Heart right ventricle (tissue), 16 donors: ENCODE measurements at regions not wholly inside any gene's neighbourhood (a gene's known extent, or its start where the extent isn't known, plus 50 kb on each side); places are given as distances from the start of the nearest gene placed in this dataset.
"Not testable (repeated sequence)": the region's sequence is repeated elsewhere in the genome, so short reads cannot be mapped to it uniquely, and the experiment has no call there.

ENCODE experiments used
- ATAC-seq, 8 donors: fragments of 200-7000 bp; cut with Tn5 transposase; one replicate each; pipeline ENCODE4 v1.9.1; 2020; ENCODE audit warnings: mild to moderate bottlenecking in 8 of 8, moderate library complexity in 8 of 8, moderate number of reproducible peaks in 1 of 8
- DNase-seq, 2 donors: peaks; one replicate each; pipeline ENCODE4 v3.0.0-alpha.2; 2020
- H3K27ac ChIP-seq, 10 donors: fragments of 200-600 bp; sonication (generic) in 2 of 10; one replicate each; pipeline versions ENCODE4 v1.5.0 to v1.8.0; 2020 to 2022; ENCODE audit warnings: mild to moderate bottlenecking in 3 of 10
- H3K27me3 ChIP-seq, 7 donors: fragments of 200-600 bp; one replicate each; pipeline ENCODE4 v1.8.0; 2021 to 2022; ENCODE audit warnings: mild to moderate bottlenecking in 2 of 7
- H3K36me3 ChIP-seq, 9 donors: fragments of 200-600 bp; sonication (generic) in 1 of 9; one replicate each; pipeline versions ENCODE4 v1.5.0 to v1.8.0; 2020 to 2022; ENCODE audit warnings: mild to moderate bottlenecking in 2 of 9
- H3K4me1 ChIP-seq, 9 donors: fragments of 200-600 bp; sonication (generic) in 1 of 9; one replicate each; pipeline versions ENCODE4 v1.5.0 to v1.8.0; 2020 to 2022; ENCODE audit warnings: mild to moderate bottlenecking in 4 of 9
- H3K4me3 ChIP-seq, 10 donors: fragments of 200-600 bp; sonication (generic) in 2 of 10; one replicate each; pipeline versions ENCODE4 v1.5.0 to v1.8.0; 2020 to 2022; ENCODE audit warnings: mild to moderate bottlenecking in 7 of 10, moderate library complexity in 2 of 10
- H3K9me3 ChIP-seq, 11 donors: fragments of 200-600 bp in 10 of 11; sonication (generic) in 2 of 11; one replicate each; pipeline versions ENCODE4 v1.5.0 to v1.8.0; 2013 to 2022; ENCODE audit warnings: mild to moderate bottlenecking in 2 of 11, control low read depth in 1 of 11, moderate library complexity in 1 of 11
- WGBS, 2 donors: extraction: QIAGEN DNeasy Blood & Tissue Kit; methylation state at CpG; one replicate each; pipeline ENCODE4 v1.1.7; 2013; ENCODE audit warnings: inconsistent platforms in 1 of 2; 5-methylcytosine and 5-hydroxymethylcytosine counted together
- intact Hi-C, 10 donors: fragments of 100-400 bp; cut with DNase I; formaldehyde crosslinking; loops; one replicate each; pipeline versions ENCODE4 v1.11.1 to v1.14.2; 2022
- TF ChIP-seq, protein P1 (sequence below), 9 donors: fragments of 200-600 bp; sonication (generic) in 2 of 9; IDR thresholded peaks; one replicate each; pipeline versions ENCODE4 v1.5.0 to v1.8.0; 2021 to 2022; ENCODE audit warnings: antibody characterized with exemption in 9 of 9, mild to moderate bottlenecking in 5 of 9, moderate library complexity in 1 of 9
- donor health status: Arrhythmogenic right ventricular cardiomyopathy.
- donor health status: ischemic (EF 13 %, LVEDD 7.1; RV severe dilation, severe dysfunction).
- donor health status: healthy with polysubstance abuse.
- donor health status: DM: no; HTN: yes; CAD: no.
- donor health status: DM: no; HTN: no; CAD: no.
- donor health status: ischemic (EF 25% LVEDD 6.9; RV normal size, moderate dysfunction).
- donor health status: ischemic (EF 25% LVEDD 5.7; RV mildly dilated, moderate dysfunction).
- donor health status: healthy.
- donor health status: DM: yes; HTN: yes; CAD: no.
- donor health status: Ischemic cardiomyopathy.
- donor health status: ischemic (EF 35%, LVEDD 5.7; RV mildly dilated, moderate dysfunction).
- donor health status: nonischemic (EF 11% LVEDD 7.7; RV severe dilation, severe dysfunction).
- donor health status: DM: yes; HTN: yes; CAD: no.
- donor health status: PGD.
- donor health status: ischemic (EF 29% LVEDD 5.4; RV normal size, mild dysfunction).
- donor health status: nonischemic (EF 23%, LVEDD 6.1; RV moderate dilation, normal function).

DNA sequence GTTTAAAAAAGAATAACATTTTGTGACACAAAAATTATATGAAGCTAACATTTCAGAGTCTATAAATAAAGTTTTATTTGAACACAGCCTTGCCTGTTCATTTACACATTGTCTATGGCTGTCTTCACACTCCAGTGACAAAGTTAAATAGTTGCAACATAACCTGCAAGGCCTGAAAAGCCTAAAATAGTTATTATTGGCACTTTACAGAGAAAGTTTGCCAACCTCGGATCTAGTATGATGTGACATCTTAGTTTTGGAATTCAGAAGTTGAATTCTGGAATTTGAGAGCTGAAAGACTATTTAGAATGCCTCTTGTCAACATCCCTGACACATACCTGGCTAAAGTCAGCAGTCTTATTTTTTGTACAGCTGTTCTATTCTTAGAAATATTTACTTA lies 68.3 kb downstream of the DYRK2 start:
- ATAC-seq (peak in 7 of 8 donors; percentile 24 to 58 (median 40)), DNase-seq (no peak)
- Histone ChIP-seq H3K4me1 (peaks cover 0 to 41% (median 18%) of the 10 kb centered on the region in 9 donors), H3K4me3 (no peak overlapping the region), H3K27me3 (no peaks in the 10 kb centered on the region), H3K36me3 (no peaks in the 10 kb centered on the region), H3K9me3 (peaks cover 0 to 4% (median 0%) of the 10 kb centered on the region in 11 donors), H3K27ac (peak overlapping the region in 7 of 10 donors; percentile 23 to 89 (median 79))
- intact Hi-C loops: loop anchor here in 2 of 10 donors (10.0 kb wide), 3 partner anchors 52 to 218 kb away; no protein-coding TSS in a partner anchor
- TF ChIP-seq, protein P1, sequence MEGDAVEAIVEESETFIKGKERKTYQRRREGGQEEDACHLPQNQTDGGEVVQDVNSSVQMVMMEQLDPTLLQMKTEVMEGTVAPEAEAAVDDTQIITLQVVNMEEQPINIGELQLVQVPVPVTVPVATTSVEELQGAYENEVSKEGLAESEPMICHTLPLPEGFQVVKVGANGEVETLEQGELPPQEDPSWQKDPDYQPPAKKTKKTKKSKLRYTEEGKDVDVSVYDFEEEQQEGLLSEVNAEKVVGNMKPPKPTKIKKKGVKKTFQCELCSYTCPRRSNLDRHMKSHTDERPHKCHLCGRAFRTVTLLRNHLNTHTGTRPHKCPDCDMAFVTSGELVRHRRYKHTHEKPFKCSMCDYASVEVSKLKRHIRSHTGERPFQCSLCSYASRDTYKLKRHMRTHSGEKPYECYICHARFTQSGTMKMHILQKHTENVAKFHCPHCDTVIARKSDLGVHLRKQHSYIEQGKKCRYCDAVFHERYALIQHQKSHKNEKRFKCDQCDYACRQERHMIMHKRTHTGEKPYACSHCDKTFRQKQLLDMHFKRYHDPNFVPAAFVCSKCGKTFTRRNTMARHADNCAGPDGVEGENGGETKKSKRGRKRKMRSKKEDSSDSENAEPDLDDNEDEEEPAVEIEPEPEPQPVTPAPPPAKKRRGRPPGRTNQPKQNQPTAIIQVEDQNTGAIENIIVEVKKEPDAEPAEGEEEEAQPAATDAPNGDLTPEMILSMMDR (IDR thresholded peaks at IDR 0.05): no peak
- 29 to 38% methylated on average over 1 of the region's 1 CpG for WGBS, 2 donors

DNA sequence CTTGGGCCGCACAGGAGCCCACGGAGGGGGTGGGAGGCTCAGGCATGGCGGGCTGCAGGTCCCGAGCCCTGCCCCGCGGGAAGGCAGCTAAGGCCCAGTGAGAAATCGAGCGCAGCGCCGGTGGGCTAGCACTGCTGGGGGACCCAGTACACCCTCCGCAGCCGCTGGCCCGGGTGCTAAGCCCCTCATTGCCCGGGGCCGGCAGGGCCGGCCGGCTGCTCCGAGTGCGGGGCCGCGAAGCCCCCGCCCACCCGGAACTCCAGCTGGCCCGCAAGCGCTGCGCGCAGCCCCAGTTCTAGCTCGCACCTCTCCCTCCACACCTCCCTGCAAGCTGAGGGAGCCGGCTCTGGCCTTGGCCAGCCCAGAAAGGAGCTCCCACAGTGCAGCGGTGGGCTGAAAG lies 70.8 kb downstream of the DYRK2 start:
- Histone ChIP-seq H3K4me1 (peaks cover 0 to 49% (median 18%) of the 10 kb centered on the region in 9 donors), H3K27ac (peak overlapping the region in 6 of 10 donors; percentile 65 to 86 (median 77))
- intact Hi-C loops: loop anchor here in 2 of 10 donors (10.0 kb wide), 3 partner anchors 55 to 215 kb away; no protein-coding TSS in a partner anchor
- not testable (repeated sequence) for H3K27me3 ChIP-seq, H3K4me3 ChIP-seq, H3K36me3 ChIP-seq, H3K9me3 ChIP-seq, ATAC-seq, DNase-seq
- WGBS, 2 donors: 58 to 68% methylated on average over 17 to 23 of the region's 30 CpGs

DNA sequence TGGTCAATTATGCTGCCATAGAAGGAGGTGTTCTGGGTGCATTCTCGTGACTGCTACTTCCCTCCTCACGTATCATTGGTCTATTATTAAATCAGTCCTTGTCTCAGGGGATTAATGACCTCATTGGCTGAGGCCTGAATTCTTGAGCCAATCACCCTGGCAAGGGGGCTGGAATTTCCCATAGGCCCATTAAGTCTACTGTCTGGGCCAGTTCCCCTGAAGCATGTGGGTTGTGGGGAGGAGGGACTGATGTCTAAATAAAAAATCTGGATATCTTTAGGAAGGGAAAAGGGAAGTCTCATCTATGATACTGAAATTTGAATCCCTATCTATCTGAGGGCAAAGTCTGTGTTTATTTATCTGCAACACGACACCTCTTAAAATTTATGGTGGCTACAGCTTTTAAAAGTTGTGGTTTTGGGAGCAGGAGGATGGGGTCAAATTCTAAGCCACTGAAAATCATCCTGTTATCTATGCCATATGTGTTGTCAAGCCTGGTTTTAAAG lies 71.9 kb downstream of the DYRK2 start:
- Histone ChIP-seq H3K4me1 (peaks cover 0 to 45% (median 18%) of the 10 kb centered on the region in 9 donors), H3K36me3 (no peaks in the 10 kb centered on the region), H3K9me3 (peaks cover 0 to 4% (median 0%) of the 10 kb centered on the region in 11 donors), H3K27ac (peak overlapping the region; percentile 18 to 86 (median 69)), H3K27me3 (no peaks in the 10 kb centered on the region), H3K4me3 (no peak overlapping the region)
- TF ChIP-seq, protein P1 (IDR thresholded peaks at IDR 0.05): no peak
- DNase-seq: peak in 1 of 2 donors; percentile 67
- intact Hi-C loops: loop anchor here in 4 of 10 donors (5.0 to 10.0 kb wide), 2 partner anchors 63 to 66 kb away; no protein-coding TSS in a partner anchor
- WGBS, 2 donors: 15 to 30% methylated on average over 3 of the region's 3 CpGs
- peak; percentile 73 to 88 (median 82) for ATAC-seq

DNA sequence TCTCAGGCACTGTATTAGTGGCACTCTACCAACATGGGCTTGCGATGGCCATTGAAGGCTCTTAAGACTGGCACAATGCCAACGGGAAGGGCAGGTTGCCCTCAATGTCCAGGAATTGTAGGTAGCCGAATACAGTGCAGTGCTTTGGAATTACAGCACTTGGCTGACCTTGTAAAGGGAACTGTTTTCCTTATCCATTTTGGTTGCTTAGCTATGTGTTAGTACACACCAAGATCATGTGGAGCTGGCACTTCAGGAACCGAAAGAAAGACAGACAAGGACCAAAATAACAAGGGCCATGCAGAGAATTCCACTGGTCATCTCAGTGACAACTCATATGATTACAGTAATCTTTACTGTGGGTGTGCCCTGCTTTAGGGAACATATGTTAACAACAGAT lies 72.7 kb downstream of the DYRK2 start:
- H3K36me3 ChIP-seq: no peaks in the 10 kb centered on the region
- no peak overlapping the region for H3K4me3 ChIP-seq
- no peaks in the 10 kb centered on the region for H3K27me3 ChIP-seq
- peaks cover 0 to 42% (median 18%) of the 10 kb centered on the region in 9 donors for H3K4me1 ChIP-seq
- TF ChIP-seq, protein P1 (IDR thresholded peaks at IDR 0.05): no peak
- peaks cover 0 to 4% (median 0%) of the 10 kb centered on the region in 11 donors for H3K9me3 ChIP-seq
- DNase-seq (peak; percentile 33 to 67), ATAC-seq (peak; percentile 71 to 96 (median 90))
- peak overlapping the region in 9 of 10 donors; percentile 19 to 86 (median 73) for H3K27ac ChIP-seq
- WGBS, 2 donors: 21 to 23% methylated on average over 4 of the region's 4 CpGs
- intact Hi-C loops: loop anchor here in 4 of 10 donors (5.0 to 10.0 kb wide), 2 partner anchors 64 to 66 kb away; no protein-coding TSS in a partner anchor

DNA sequence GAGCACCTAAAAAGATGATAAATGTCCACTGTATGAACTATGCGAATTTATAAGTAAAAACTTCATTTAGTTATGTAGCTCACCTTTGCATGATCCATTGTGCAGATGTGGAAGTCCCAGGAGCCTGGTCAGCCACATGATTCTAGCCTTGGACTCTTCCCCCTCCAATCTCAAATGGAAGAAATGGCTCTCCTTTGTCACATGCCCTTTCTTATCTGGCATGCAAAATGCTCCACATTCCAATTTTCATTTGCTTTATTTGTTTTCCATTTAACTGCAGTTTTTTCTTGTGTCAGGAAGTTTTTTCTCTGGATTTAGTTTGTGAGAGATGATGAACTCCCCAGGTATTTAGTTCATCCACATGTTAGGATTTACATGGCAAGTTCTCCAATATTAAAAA lies 73.8 kb downstream of the DYRK2 start:
- intact Hi-C loops: loop anchor here in 4 of 10 donors (5.0 to 10.0 kb wide), 2 partner anchors 65 to 67 kb away; no protein-coding TSS in a partner anchor

More for the DNA sequence above, 73.8 kb downstream of the DYRK2 start:
- DNase-seq (no peak), ATAC-seq (no peak)
- Histone ChIP-seq H3K27me3 (no peaks in the 10 kb centered on the region), H3K36me3 (no peaks in the 10 kb centered on the region), H3K27ac (peak overlapping the region in 4 of 10 donors; percentile 74 to 86 (median 82)), H3K4me1 (peaks cover 0 to 32% (median 18%) of the 10 kb centered on the region in 9 donors), H3K4me3 (no peak overlapping the region), H3K9me3 (peaks cover 0 to 4% (median 0%) of the 10 kb centered on the region in 11 donors)
- 91 to 93% methylated on average over 1 of the region's 1 CpG for WGBS, 2 donors
- TF ChIP-seq, protein P1 (IDR thresholded peaks at IDR 0.05): no peak
